GM19043 (cell line): ENCODE measurements at regions not wholly inside any gene's neighbourhood (a gene's known extent, or its start where the extent isn't known, plus 50 kb on each side); places are given as distances from the start of the nearest gene placed in this dataset.
"Not testable (repeated sequence)": the region's sequence is repeated elsewhere in the genome, so short reads cannot be mapped to it uniquely, and the experiment has no call there.

Experiments
- ATAC-seq: cut with Tn5 transposase; IDR thresholded peaks from one replicate; pipeline ENCODE4 v1.9.1; 2021; ENCODE audit warnings: low read depth; ENCODE audit not compliant: unreplicated experiment

- ATAC-seq: no peak
Measured at GRCh38 chr6:16834242-16834641, 73.0 kb upstream of the ATXN1 start.

GRCh38 chr6:16832721-16833120 lies 71.5 kb upstream of the ATXN1 start:
- ATAC-seq: no peak

- ATAC-seq: no peak
Measured at GRCh38 chr6:16832043-16832567, 70.8 kb upstream of the ATXN1 start.

GRCh38 chr6:16831136-16831535 lies 69.9 kb upstream of the ATXN1 start:
- ATAC-seq: no peak

GRCh38 chr6:16828058-16828457 lies 66.8 kb upstream of the ATXN1 start:
- no peak for ATAC-seq

- no peak for ATAC-seq
Measured at GRCh38 chr6:16827627-16828026, 66.4 kb upstream of the ATXN1 start.

- ATAC-seq: no peak
Measured at GRCh38 chr6:16825784-16826183, 64.5 kb upstream of the ATXN1 start.

- no peak for ATAC-seq
Measured at GRCh38 chr6:16824845-16825685, 63.8 kb upstream of the ATXN1 start.

- no peak for ATAC-seq
Measured at GRCh38 chr6:16823718-16824352, 62.6 kb upstream of the ATXN1 start.

GRCh38 chr6:16822975-16823717 lies 61.9 kb upstream of the ATXN1 start:
- ATAC-seq: no peak

- ATAC-seq: no peak
Measured at GRCh38 chr6:16822529-16822928, 61.3 kb upstream of the ATXN1 start.

GRCh38 chr6:16821834-16822264 lies 60.6 kb upstream of the ATXN1 start:
- ATAC-seq: no peak

- not testable (repeated sequence) for ATAC-seq
Measured at GRCh38 chr6:16820262-16820661, 59.0 kb upstream of the ATXN1 start.

GRCh38 chr6:16819752-16820151 lies 58.5 kb upstream of the ATXN1 start:
- ATAC-seq: no peak

GRCh38 chr6:16818992-16819626 lies 57.8 kb upstream of the ATXN1 start:
- ATAC-seq: no peak

- ATAC-seq: no peak
Measured at GRCh38 chr6:16817594-16817993, 56.3 kb upstream of the ATXN1 start.

- ATAC-seq: no peak
Measured at GRCh38 chr6:16816891-16817290, 55.6 kb upstream of the ATXN1 start.

- ATAC-seq: no peak
Measured at GRCh38 chr6:16812993-16813392, 51.7 kb upstream of the ATXN1 start.

GRCh38 chr6:16811277-16811979 lies 50.2 kb upstream of the ATXN1 start:
- no peak for ATAC-seq
